Mesenchymal stem cell (in vitro differentiated cells and primary cell): ENCODE measurements at regions not wholly inside any gene's neighbourhood (a gene's known extent, or its start where the extent isn't known, plus 50 kb on each side); places are given as distances from the start of the nearest gene placed in this dataset.

Experiments
- DNase-seq: peaks from one replicate; pipeline ENCODE4 v3.0.0-alpha.2; 2013
- H2AFZ ChIP-seq: one replicate; pipeline ENCODE4 v1.6.1; 2013; ENCODE audit warnings: low read depth, mild to moderate bottlenecking, control low read depth, inconsistent platforms, low read length, moderate library complexity
- H2AK5ac ChIP-seq: 2 replicates; pipeline ENCODE4 v1.6.1; 2013; ENCODE audit warnings: low read length, moderate library complexity, mild to moderate bottlenecking, inconsistent platforms; ENCODE audit not compliant: severe bottlenecking
- H2BK120ac ChIP-seq: one replicate; pipeline ENCODE4 v1.6.1; 2013; ENCODE audit warnings: low read depth, mild to moderate bottlenecking, inconsistent platforms, low read length, moderate library complexity
- H2BK12ac ChIP-seq, 2 experiments: one replicate each; pipeline ENCODE4 v1.6.1; 2013; ENCODE audit warnings: inconsistent platforms in 2 of 2, low read length in 2 of 2, mild to moderate bottlenecking in 2 of 2, moderate library complexity in 2 of 2, control low read depth in 1 of 2
- H2BK15ac ChIP-seq: one replicate; pipeline ENCODE4 v1.6.1; 2013; ENCODE audit warnings: mild to moderate bottlenecking, low read depth, inconsistent platforms; ENCODE audit not compliant: poor library complexity, severe bottlenecking
- H2BK5ac ChIP-seq: 2 replicates; pipeline ENCODE4 v1.6.1; 2013; ENCODE audit warnings: low read depth, mild to moderate bottlenecking, low read length, control low read depth, inconsistent platforms; ENCODE audit not compliant: poor library complexity, severe bottlenecking
- H3K14ac ChIP-seq, 2 experiments: one replicate each; pipeline ENCODE4 v1.6.1; 2013; ENCODE audit warnings: inconsistent platforms in 2 of 2, low read length in 2 of 2, control low read depth in 1 of 2, mild to moderate bottlenecking in 1 of 2, moderate library complexity in 1 of 2
- H3K18ac ChIP-seq, 2 experiments: one replicate each; pipeline ENCODE4 v1.6.1; 2013; ENCODE audit warnings: inconsistent platforms in 2 of 2, low read length in 2 of 2, control low read depth in 1 of 2, low read depth in 1 of 2, mild to moderate bottlenecking in 1 of 2
- H3K23ac ChIP-seq, 2 experiments: one replicate each; pipeline ENCODE4 v1.6.1; 2013; ENCODE audit warnings: inconsistent platforms in 2 of 2, low read length in 2 of 2, mild to moderate bottlenecking in 2 of 2, moderate library complexity in 2 of 2, control low read depth in 1 of 2
- H3K27ac ChIP-seq: 2 replicates; pipeline ENCODE4 v1.5.1; 2013; ENCODE audit warnings: mild to moderate bottlenecking, moderate library complexity, low read length, control low read depth, inconsistent platforms; ENCODE audit not compliant: poor library complexity, severe bottlenecking
- H3K27me3 ChIP-seq, 2 experiments: 2 replicates each; pipeline versions ENCODE4 v1.6.1 to v1.7.0; 2013; ENCODE audit warnings: low read length in 2 of 2, mild to moderate bottlenecking in 2 of 2, moderate library complexity in 2 of 2, control low read depth in 1 of 2, inconsistent platforms in 1 of 2; ENCODE audit not compliant: control insufficient read depth in 1 of 2, insufficient read depth in 1 of 2
- H3K36me3 ChIP-seq, 2 experiments: 2 replicates each; pipeline versions ENCODE4 v1.6.1 to v1.7.0; 2013; ENCODE audit warnings: low read length in 2 of 2, control low read depth in 1 of 2, inconsistent platforms in 1 of 2, low read depth in 1 of 2, mild to moderate bottlenecking in 1 of 2; ENCODE audit not compliant: insufficient read depth in 2 of 2, control insufficient read depth in 1 of 2
- H3K4ac ChIP-seq, 2 experiments: one replicate each; pipeline ENCODE4 v1.6.1; 2013; ENCODE audit warnings: inconsistent platforms in 2 of 2, low read length in 2 of 2, mild to moderate bottlenecking in 2 of 2, moderate library complexity in 2 of 2, control low read depth in 1 of 2, low read depth in 1 of 2
- H3K4me1 ChIP-seq: 2 replicates; pipeline ENCODE4 v1.6.1; 2013; ENCODE audit warnings: low read depth, low read length, control low read depth; ENCODE audit not compliant: control insufficient read depth, insufficient read depth
- H3K4me2 ChIP-seq: 2 replicates; pipeline ENCODE4 v1.6.1; 2013; ENCODE audit warnings: low read length, mild to moderate bottlenecking, inconsistent platforms; ENCODE audit not compliant: poor library complexity, severe bottlenecking
- H3K4me3 ChIP-seq, 2 experiments: 2 replicates each; pipeline versions ENCODE4 v1.5.1 to v1.7.0; 2013; ENCODE audit warnings: low read length in 2 of 2, mild to moderate bottlenecking in 2 of 2, control low read depth in 1 of 2, low read depth in 1 of 2; ENCODE audit not compliant: insufficient read depth in 1 of 2
- H3K79me1 ChIP-seq: replicated peaks from 2 replicates; pipeline ENCODE4 v1.6.1; 2013; ENCODE audit warnings: mild to moderate bottlenecking, control low read depth, low read length, inconsistent platforms; ENCODE audit not compliant: poor library complexity, severe bottlenecking
- H3K9ac ChIP-seq: 2 replicates; pipeline ENCODE4 v1.7.0; 2013; ENCODE audit warnings: mild to moderate bottlenecking, low read length, moderate library complexity
- H3K9me3 ChIP-seq: 2 replicates; pipeline ENCODE4 v1.7.0; 2013; ENCODE audit warnings: mild to moderate bottlenecking, low read length; ENCODE audit not compliant: control insufficient read depth
- H4K8ac ChIP-seq: one replicate; pipeline ENCODE4 v1.6.1; 2013; ENCODE audit warnings: inconsistent platforms, mild to moderate bottlenecking, low read length, moderate library complexity
- H4K91ac ChIP-seq: one replicate; pipeline ENCODE4 v1.6.1; 2013; ENCODE audit warnings: mild to moderate bottlenecking, low read length, inconsistent platforms
- WGBS: methylation state at CpG from one replicate; pipeline ENCODE4 v1.1.7; 2013; ENCODE audit warnings: mixed read lengths; 5-methylcytosine and 5-hydroxymethylcytosine counted together

GRCh38 chr6:33955566-33955965 lies 151.8 kb upstream of the MLN start:
- Histone ChIP-seq H3K14ac (no peak overlapping the region), H2BK12ac (no peak overlapping the region), H3K4ac (no peak overlapping the region), H3K27me3 (peaks cover 78 to 96% of the 10 kb centered on the region in 2 experiments), H4K91ac (no peak overlapping the region), H4K8ac (no peak overlapping the region), H3K36me3 (no peaks in the 10 kb centered on the region), H2BK120ac (no peak overlapping the region), H3K4me3 (no peak overlapping the region), H2BK5ac (no peak overlapping the region), H3K4me2 (no peak overlapping the region), H3K4me1 (peaks cover 10% of the 10 kb centered on the region), H3K18ac (no peak overlapping the region), H3K27ac (no peak overlapping the region), H3K23ac (no peak overlapping the region), H3K9ac (no peak overlapping the region), H2AFZ (no peak overlapping the region), H2BK15ac (no peak overlapping the region), H3K9me3 (no peaks in the 10 kb centered on the region), H2AK5ac (no peak overlapping the region), H3K79me1 (no peaks in the 10 kb centered on the region)
- DNase-seq: no peak
- WGBS: 89% methylated on average over 6 of the region's 6 CpGs

- H3K79me1 ChIP-seq: no peaks in the 10 kb centered on the region
- no peaks in the 10 kb centered on the region for H3K36me3 ChIP-seq
- H3K9me3 ChIP-seq: no peaks in the 10 kb centered on the region
- H2BK120ac ChIP-seq: no peak overlapping the region
- peak overlapping the region in 1 of 2 experiments; percentile 56 for H3K14ac ChIP-seq
- WGBS: 52% methylated on average over 3 of the region's 3 CpGs
- no peak overlapping the region for H3K4me3 ChIP-seq
- no peak overlapping the region for H3K18ac ChIP-seq
- no peak overlapping the region for H4K91ac ChIP-seq
- H3K27me3 ChIP-seq: peaks cover 78 to 96% of the 10 kb centered on the region in 2 experiments
- H2BK15ac ChIP-seq: no peak overlapping the region
- peak overlapping the region in 1 of 2 experiments; percentile 30 for H3K23ac ChIP-seq
- no peak overlapping the region for H3K4me2 ChIP-seq
- no peak overlapping the region for H4K8ac ChIP-seq
- DNase-seq: no peak
- H3K9ac ChIP-seq: no peak overlapping the region
- no peak overlapping the region for H3K27ac ChIP-seq
- H2AFZ ChIP-seq: no peak overlapping the region
- H3K4ac ChIP-seq: no peak overlapping the region
- H2BK12ac ChIP-seq: no peak overlapping the region
- H2BK5ac ChIP-seq: no peak overlapping the region
- no peak overlapping the region for H2AK5ac ChIP-seq
- peaks cover 10% of the 10 kb centered on the region for H3K4me1 ChIP-seq
These were observed 150.7 kb upstream of the MLN start for GRCh38 chr6:33954453-33954852.

- Histone ChIP-seq H3K18ac (no peak overlapping the region), H4K8ac (no peak overlapping the region), H2BK5ac (no peak overlapping the region), H4K91ac (no peak overlapping the region), H3K9me3 (no peaks in the 10 kb centered on the region), H3K4me3 (no peak overlapping the region), H3K27ac (no peak overlapping the region), H3K9ac (no peak overlapping the region), H2BK120ac (no peak overlapping the region), H3K23ac (no peak overlapping the region), H3K14ac (no peak overlapping the region), H3K79me1 (no peaks in the 10 kb centered on the region), H3K36me3 (no peaks in the 10 kb centered on the region), H2BK15ac (no peak overlapping the region), H3K27me3 (peaks cover 78 to 97% of the 10 kb centered on the region in 2 experiments), H3K4ac (no peak overlapping the region), H2AK5ac (no peak overlapping the region), H2AFZ (no peak overlapping the region), H2BK12ac (no peak overlapping the region), H3K4me2 (no peak overlapping the region), H3K4me1 (peaks cover 5% of the 10 kb centered on the region)
- DNase-seq: no peak
- WGBS: 85% methylated on average over 2 of the region's 3 CpGs
These were observed 149.4 kb upstream of the MLN start for GRCh38 chr6:33953171-33953570.

GRCh38 chr6:33952016-33952415 lies 148.2 kb upstream of the MLN start:
- Histone ChIP-seq H2AK5ac (no peak overlapping the region), H3K79me1 (no peaks in the 10 kb centered on the region), H3K27me3 (peaks cover 83 to 95% of the 10 kb centered on the region in 2 experiments), H4K8ac (no peak overlapping the region), H3K9ac (no peak overlapping the region), H2BK15ac (no peak overlapping the region), H2BK12ac (no peak overlapping the region), H2BK5ac (no peak overlapping the region), H2AFZ (no peak overlapping the region), H3K36me3 (no peaks in the 10 kb centered on the region), H3K23ac (no peak overlapping the region), H3K14ac (no peak overlapping the region), H3K9me3 (no peaks in the 10 kb centered on the region), H3K27ac (no peak overlapping the region), H3K4me1 (no peaks in the 10 kb centered on the region), H3K4me2 (no peak overlapping the region), H3K4ac (no peak overlapping the region), H4K91ac (no peak overlapping the region), H2BK120ac (no peak overlapping the region), H3K18ac (no peak overlapping the region), H3K4me3 (no peak overlapping the region)
- 81% methylated on average over 3 of the region's 4 CpGs for WGBS
- no peak for DNase-seq
